ENCODE measurements at regions not wholly inside any gene's neighbourhood (a gene's known extent, or its start where the extent isn't known, plus 50 kb on each side); places are given as distances from the start of the nearest gene placed in this dataset.

GRCh38 chr17:70615831-70616230 is 446.5 kb downstream of the KCNJ2 start:
- Histone ChIP-seq H3K27ac (replicated peaks) (no peak overlapping the region), H3K27me3 (ENCODE audit: insufficient read depth, poor library complexity, severe bottlenecking) (no peaks in the 10 kb centered on the region), H3K4me3 (replicated peaks; ENCODE audit: insufficient read depth, low read length) (no peak overlapping the region)
- DNase-seq (ENCODE audit: low read depth in 1 of 2, low spot score in 1 of 2) = no peak
- TF ChIP-seq SPI1 (IDR thresholded peaks at IDR 0.05; ENCODE audit: borderline replicate concordance, low read depth) (no peak), GABPA (IDR thresholded peaks at IDR 0.05; ENCODE audit: low read depth) (no peak), REST (IDR thresholded peaks at IDR 0.05; ENCODE audit: insufficient replicate concordance, low read depth) (no peak), CTCF (IDR thresholded peaks at IDR 0.05; ENCODE audit: insufficient read depth, low read length) (no peak), POLR2AphosphoS5 (IDR thresholded peaks at IDR 0.05; ENCODE audit: low read depth) (no peak)

DNA sequence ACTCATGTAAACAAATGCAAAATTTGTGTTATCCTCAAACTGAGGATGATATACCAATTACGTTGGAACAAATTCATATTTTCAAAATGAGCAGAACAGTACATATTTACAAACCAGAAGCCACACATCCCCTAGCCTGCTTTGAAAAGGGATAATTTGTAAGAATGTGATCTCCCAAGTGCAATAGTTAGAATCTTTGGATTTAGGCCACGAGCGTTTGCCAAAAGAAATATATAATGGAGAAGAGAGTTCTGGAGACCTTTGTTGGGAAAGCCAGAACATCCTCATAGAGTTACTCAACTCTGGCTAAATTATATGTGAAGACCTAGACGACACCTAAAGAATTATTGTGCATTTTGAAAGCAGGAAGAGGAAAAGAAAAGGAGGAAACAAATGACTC is 449.3 kb downstream of the KCNJ2 start:
- DNase-seq (ENCODE audit: low read depth in 1 of 2, low spot score in 1 of 2) = no peak
- Histone ChIP-seq H3K27me3 (ENCODE audit: insufficient read depth, poor library complexity, severe bottlenecking) (no peaks in the 10 kb centered on the region), H3K4me3 (replicated peaks; ENCODE audit: insufficient read depth, low read length) (no peak overlapping the region), H3K27ac (replicated peaks) (no peak overlapping the region)
- TF ChIP-seq SPI1 (IDR thresholded peaks at IDR 0.05; ENCODE audit: borderline replicate concordance, low read depth) (no peak), REST (IDR thresholded peaks at IDR 0.05; ENCODE audit: insufficient replicate concordance, low read depth) (no peak), POLR2AphosphoS5 (IDR thresholded peaks at IDR 0.05; ENCODE audit: low read depth) (no peak), CTCF (IDR thresholded peaks at IDR 0.05; ENCODE audit: insufficient read depth, low read length) (no peak), GABPA (IDR thresholded peaks at IDR 0.05; ENCODE audit: low read depth) (no peak)

GRCh38 chr17:70621566-70621965 is 452.2 kb downstream of the KCNJ2 start:
- Histone ChIP-seq H3K27ac (replicated peaks) (no peak overlapping the region), H3K4me3 (replicated peaks; ENCODE audit: insufficient read depth, low read length) (no peak overlapping the region), H3K27me3 (ENCODE audit: insufficient read depth, poor library complexity, severe bottlenecking) (no peaks in the 10 kb centered on the region)
- no peak for TF ChIP-seq CTCF (IDR thresholded peaks at IDR 0.05; ENCODE audit: insufficient read depth, low read length)
- TF ChIP-seq GABPA (IDR thresholded peaks at IDR 0.05; ENCODE audit: low read depth) = no peak
- no peak for TF ChIP-seq REST (IDR thresholded peaks at IDR 0.05; ENCODE audit: insufficient replicate concordance, low read depth)
- no peak for TF ChIP-seq POLR2AphosphoS5 (IDR thresholded peaks at IDR 0.05; ENCODE audit: low read depth)
- no peak for TF ChIP-seq SPI1 (IDR thresholded peaks at IDR 0.05; ENCODE audit: borderline replicate concordance, low read depth)
- DNase-seq (ENCODE audit: low read depth in 1 of 2, low spot score in 1 of 2) = no peak

All from HL-60 (cell line).